WERI-Rb-1 (cell line): ENCODE measurements at regions not wholly inside any gene's neighbourhood (a gene's known extent, or its start where the extent isn't known, plus 50 kb on each side); places are given as distances from the start of the nearest gene placed in this dataset.

Experiments
- DNase-seq: peaks from one replicate; pipeline ENCODE4 v3.0.0-alpha.2; 2020
- H3K27ac ChIP-seq: fragments of 250-450 bp; sonication (Bioruptor Pico); 2 replicates; pipeline ENCODE4 v1.5.1; 2020; ENCODE audit warnings: mild to moderate bottlenecking, moderate library complexity
- H3K27me3 ChIP-seq: fragments of 250-450 bp; sonication (Bioruptor Pico); 2 replicates; pipeline ENCODE4 v1.5.1; 2021; ENCODE audit warnings: mild to moderate bottlenecking, low read depth, moderate library complexity; ENCODE audit not compliant: insufficient read depth, severe bottlenecking
- H3K36me3 ChIP-seq: fragments of 250-450 bp; sonication (Bioruptor Pico); 2 replicates; pipeline ENCODE4 v1.5.1; 2020; ENCODE audit warnings: mild to moderate bottlenecking, moderate library complexity
- H3K4me3 ChIP-seq: 2 replicates; pipeline ENCODE4 v1.5.1; 2011; ENCODE audit warnings: low read depth, mild to moderate bottlenecking, control low read depth, low read length
- H3K9me3 ChIP-seq: fragments of 250-450 bp; sonication (Bioruptor Pico); 2 replicates; pipeline ENCODE4 v1.5.1; 2021; ENCODE audit warnings: mild to moderate bottlenecking, moderate library complexity; ENCODE audit not compliant: severe bottlenecking
- CTCF ChIP-seq: IDR thresholded peaks from 2 replicates; pipeline ENCODE4 v1.5.1; 2011; ENCODE audit warnings: low read depth, mild to moderate bottlenecking, control low read depth, inconsistent platforms, low read length

GRCh38 chr2:22329211-22330154, 1055.5 kb upstream of the KLHL29 start:
- H3K4me3 ChIP-seq = no peak overlapping the region
- no peak for TF ChIP-seq CTCF
- no peaks in the 10 kb centered on the region for H3K36me3 ChIP-seq
- no peaks in the 10 kb centered on the region for H3K9me3 ChIP-seq
- H3K27me3 ChIP-seq = no peaks in the 10 kb centered on the region
- no peak for DNase-seq
- no peak overlapping the region for H3K27ac ChIP-seq

- Histone ChIP-seq H3K4me3 (no peak overlapping the region), H3K9me3 (no peaks in the 10 kb centered on the region), H3K36me3 (no peaks in the 10 kb centered on the region), H3K27me3 (no peaks in the 10 kb centered on the region), H3K27ac (no peak overlapping the region)
- no peak for DNase-seq
- no peak for TF ChIP-seq CTCF
Measured at GRCh38 chr2:22336414-22336813, 1048.6 kb upstream of the KLHL29 start.

GRCh38 chr2:22340716-22341115, 1044.3 kb upstream of the KLHL29 start:
- DNase-seq = no peak
- Histone ChIP-seq H3K9me3 (no peaks in the 10 kb centered on the region), H3K27me3 (no peaks in the 10 kb centered on the region), H3K27ac (no peak overlapping the region), H3K4me3 (no peak overlapping the region), H3K36me3 (no peaks in the 10 kb centered on the region)
- TF ChIP-seq CTCF = no peak

- H3K36me3 ChIP-seq = no peaks in the 10 kb centered on the region
- no peaks in the 10 kb centered on the region for H3K27me3 ChIP-seq
- no peak for DNase-seq
- H3K4me3 ChIP-seq = no peak overlapping the region
- no peak for TF ChIP-seq CTCF
- H3K9me3 ChIP-seq = no peaks in the 10 kb centered on the region
- no peak overlapping the region for H3K27ac ChIP-seq
Measured at GRCh38 chr2:22347306-22347705, 1037.7 kb upstream of the KLHL29 start.

- Histone ChIP-seq H3K27ac (no peak overlapping the region), H3K36me3 (no peaks in the 10 kb centered on the region), H3K27me3 (no peaks in the 10 kb centered on the region), H3K4me3 (no peak overlapping the region), H3K9me3 (no peaks in the 10 kb centered on the region)
- DNase-seq = no peak
- TF ChIP-seq CTCF = no peak
Measured at GRCh38 chr2:22350621-22351020, 1034.4 kb upstream of the KLHL29 start.
